Smooth muscle cell (in vitro differentiated cells): ENCODE measurements at regions not wholly inside any gene's neighbourhood (a gene's known extent, or its start where the extent isn't known, plus 50 kb on each side); places are given as distances from the start of the nearest gene placed in this dataset.

Source experiments
- DNase-seq: peaks from one replicate; lab custom pipeline; 2025; ENCODE audit not compliant: unreplicated experiment; lab: John Stamatoyannopoulos, UW
- H2AFZ ChIP-seq: fragments of 200-600 bp; sonication (generic); 2 replicates; pipeline ENCODE4 v1.6.0; 2016; ENCODE audit warnings: antibody characterized with exemption, low read depth, mild to moderate bottlenecking
- H3F3A ChIP-seq: fragments of 200-600 bp; sonication (generic); 2 replicates; pipeline ENCODE4 v1.6.0; 2017; ENCODE audit warnings: antibody characterized with exemption, low read depth
- H3K27ac ChIP-seq: fragments of 200-600 bp; sonication (generic); 2 replicates; pipeline ENCODE4 v1.5.1; 2016; ENCODE audit warnings: low read depth, mild to moderate bottlenecking
- H3K27me3 ChIP-seq: fragments of 200-600 bp; sonication (generic); 2 replicates; pipeline ENCODE4 v1.6.1; 2016; ENCODE audit warnings: low read depth, mild to moderate bottlenecking
- H3K36me3 ChIP-seq: fragments of 200-600 bp; sonication (generic); 2 replicates; pipeline ENCODE4 v1.5.1; 2016; ENCODE audit warnings: low read depth
- H3K4me1 ChIP-seq: fragments of 200-600 bp; sonication (generic); 2 replicates; pipeline ENCODE4 v1.5.1; 2016; ENCODE audit warnings: low read depth
- H3K4me2 ChIP-seq: fragments of 200-600 bp; sonication (generic); 2 replicates; pipeline ENCODE4 v1.6.0; 2016; ENCODE audit warnings: mild to moderate bottlenecking
- H3K4me3 ChIP-seq: fragments of 200-600 bp; sonication (generic); 2 replicates; pipeline ENCODE4 v1.5.1; 2016; ENCODE audit warnings: mild to moderate bottlenecking
- H3K79me2 ChIP-seq: fragments of 200-600 bp; sonication (generic); 2 replicates; pipeline ENCODE4 v1.6.0; 2016; ENCODE audit warnings: low read depth, mild to moderate bottlenecking
- H3K9ac ChIP-seq: fragments of 200-600 bp; sonication (generic); 2 replicates; pipeline ENCODE4 v1.6.0; 2016; ENCODE audit warnings: low read depth
- H3K9me3 ChIP-seq: fragments of 200-600 bp; sonication (generic); replicated peaks from 2 replicates; pipeline ENCODE4 v1.5.1; 2016; ENCODE audit warnings: low read depth
- H4K20me1 ChIP-seq: fragments of 200-600 bp; sonication (generic); 2 replicates; pipeline ENCODE4 v1.6.0; 2016; ENCODE audit warnings: low read depth
- CTCF ChIP-seq: fragments of 200-600 bp; sonication (generic); IDR thresholded peaks from 2 replicates; pipeline ENCODE4 v1.5.1; 2017; ENCODE audit warnings: borderline replicate concordance, mild to moderate bottlenecking, antibody characterized with exemption; ENCODE audit not compliant: insufficient read depth, poor library complexity, severe bottlenecking
- WGBS: methylation state at CpG from one replicate; pipeline ENCODE4 v1.1.7; 2016; ENCODE audit warnings: low lambda C conversion rate; 5-methylcytosine and 5-hydroxymethylcytosine counted together

- no peak overlapping the region for H3K4me3 ChIP-seq
- no peak overlapping the region for H3K27ac ChIP-seq
Measured at GRCh38 chr9:10706788-10707187, 94.0 kb upstream of the PTPRD start.

GRCh38 chr9:10721301-10721700, 108.5 kb upstream of the PTPRD start:
- Histone ChIP-seq H2AFZ (no peak overlapping the region), H3K4me2 (no peak overlapping the region), H3K27me3 (peaks cover 42% of the 10 kb centered on the region), H3K27ac (no peak overlapping the region), H3K9ac (no peak overlapping the region), H3F3A (no peaks in the 10 kb centered on the region), H3K4me1 (no peaks in the 10 kb centered on the region), H4K20me1 (no peaks in the 10 kb centered on the region), H3K79me2 (no peaks in the 10 kb centered on the region), H3K36me3 (no peaks in the 10 kb centered on the region), H3K9me3 (no peaks in the 10 kb centered on the region), H3K4me3 (no peak overlapping the region)
- DNase-seq: no peak
- no peak for TF ChIP-seq CTCF

More at GRCh38 chr9:10706788-10707187, 94.0 kb upstream of the PTPRD start:
- H3K9ac ChIP-seq: no peak overlapping the region
- H2AFZ ChIP-seq: no peak overlapping the region
- H3K27me3 ChIP-seq: peaks cover 8% of the 10 kb centered on the region
- H3F3A ChIP-seq: no peaks in the 10 kb centered on the region
- H4K20me1 ChIP-seq: no peaks in the 10 kb centered on the region
- H3K79me2 ChIP-seq: no peaks in the 10 kb centered on the region
- no peak overlapping the region for H3K4me2 ChIP-seq
- 87% methylated on average over 3 of the region's 3 CpGs for WGBS
- DNase-seq: no peak
- H3K36me3 ChIP-seq: no peaks in the 10 kb centered on the region
- TF ChIP-seq CTCF: no peak
- H3K9me3 ChIP-seq: no peaks in the 10 kb centered on the region
- H3K4me1 ChIP-seq: no peaks in the 10 kb centered on the region

GRCh38 chr9:10729213-10729612, 116.4 kb upstream of the PTPRD start:
- H3K9me3 ChIP-seq: no peaks in the 10 kb centered on the region
- H4K20me1 ChIP-seq: no peaks in the 10 kb centered on the region
- H3K9ac ChIP-seq: no peak overlapping the region
- H3K4me3 ChIP-seq: no peak overlapping the region
- H3K27me3 ChIP-seq: peaks cover 21% of the 10 kb centered on the region
- no peak for DNase-seq
- H3F3A ChIP-seq: no peaks in the 10 kb centered on the region
- H3K79me2 ChIP-seq: no peaks in the 10 kb centered on the region
- no peaks in the 10 kb centered on the region for H3K36me3 ChIP-seq
- no peak for TF ChIP-seq CTCF
- no peak overlapping the region for H3K27ac ChIP-seq
- H2AFZ ChIP-seq: no peak overlapping the region
- H3K4me2 ChIP-seq: no peak overlapping the region
- H3K4me1 ChIP-seq: no peaks in the 10 kb centered on the region

DNA sequence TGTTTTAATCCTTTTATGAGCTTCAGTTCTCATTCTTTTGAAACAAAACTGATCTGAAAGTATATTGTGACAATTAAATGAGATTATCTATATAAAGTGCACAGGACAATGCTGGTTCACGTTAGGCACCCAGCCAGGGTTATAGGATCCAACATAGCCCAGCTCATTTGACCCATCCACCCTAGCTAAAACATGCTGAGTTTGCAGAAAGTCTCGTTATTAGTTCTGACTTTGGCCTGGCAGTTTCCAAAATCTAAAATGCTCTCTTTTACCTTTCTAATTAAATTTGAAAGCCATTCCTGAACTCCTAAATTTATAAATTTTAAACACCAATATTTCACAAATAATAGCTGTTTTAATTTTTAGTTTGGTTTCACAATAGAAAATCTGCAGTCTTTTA, 131.9 kb upstream of the PTPRD start:
- H3K27ac ChIP-seq: no peak overlapping the region
- no peaks in the 10 kb centered on the region for H3K36me3 ChIP-seq
- H4K20me1 ChIP-seq: no peaks in the 10 kb centered on the region
- TF ChIP-seq CTCF: no peak
- 83% methylated on average over 2 of the region's 2 CpGs for WGBS
- no peak overlapping the region for H2AFZ ChIP-seq
- DNase-seq: no peak
- no peaks in the 10 kb centered on the region for H3F3A ChIP-seq
- H3K4me2 ChIP-seq: no peak overlapping the region
- no peak overlapping the region for H3K9ac ChIP-seq
- no peak overlapping the region for H3K4me3 ChIP-seq
- no peaks in the 10 kb centered on the region for H3K27me3 ChIP-seq
- no peaks in the 10 kb centered on the region for H3K4me1 ChIP-seq
- H3K79me2 ChIP-seq: no peaks in the 10 kb centered on the region
- no peaks in the 10 kb centered on the region for H3K9me3 ChIP-seq
